HG03025 (cell line): ENCODE measurements at regions not wholly inside any gene's neighbourhood (a gene's known extent, or its start where the extent isn't known, plus 50 kb on each side); places are given as distances from the start of the nearest gene placed in this dataset.

Source experiments
- ATAC-seq: cut with Tn5 transposase; IDR thresholded peaks from one replicate; pipeline ENCODE4 v1.9.1; 2021; ENCODE audit warnings: mild to moderate bottlenecking, moderate library complexity; ENCODE audit not compliant: unreplicated experiment, low FRiP score

DNA sequence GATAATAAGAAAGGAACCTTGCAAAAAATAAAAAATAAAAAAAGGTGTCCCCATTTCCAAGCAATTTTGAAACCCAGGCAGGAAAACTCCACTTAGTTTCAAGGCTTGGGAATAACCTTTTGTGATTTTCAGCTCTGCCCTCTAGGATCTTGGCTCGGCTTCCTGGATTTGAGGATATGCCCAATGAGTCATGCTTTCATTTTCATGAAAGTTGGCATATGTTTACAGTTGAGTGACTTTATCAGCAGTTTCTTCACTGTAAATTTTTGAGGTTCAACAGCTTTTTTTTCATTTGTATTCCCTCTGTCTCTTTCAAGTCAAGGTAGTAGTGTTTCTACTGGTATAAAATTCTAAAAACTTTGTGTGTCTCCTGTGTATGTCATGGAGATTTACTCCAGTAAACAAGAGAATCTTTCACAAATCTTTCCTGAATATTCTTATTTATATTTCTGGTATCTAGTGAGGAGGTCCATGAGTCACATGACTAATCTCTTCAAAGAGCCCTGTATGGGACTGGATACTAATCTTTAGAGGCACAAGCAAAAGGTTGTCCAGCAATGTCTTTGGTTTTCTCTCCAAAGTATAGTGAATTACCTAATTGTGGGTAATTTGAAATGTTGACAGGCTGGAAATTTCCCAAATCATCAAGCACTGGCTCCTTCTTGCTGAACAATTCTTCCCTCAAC is 335.3 kb downstream of the BRINP2 start:
- no peak for ATAC-seq

DNA sequence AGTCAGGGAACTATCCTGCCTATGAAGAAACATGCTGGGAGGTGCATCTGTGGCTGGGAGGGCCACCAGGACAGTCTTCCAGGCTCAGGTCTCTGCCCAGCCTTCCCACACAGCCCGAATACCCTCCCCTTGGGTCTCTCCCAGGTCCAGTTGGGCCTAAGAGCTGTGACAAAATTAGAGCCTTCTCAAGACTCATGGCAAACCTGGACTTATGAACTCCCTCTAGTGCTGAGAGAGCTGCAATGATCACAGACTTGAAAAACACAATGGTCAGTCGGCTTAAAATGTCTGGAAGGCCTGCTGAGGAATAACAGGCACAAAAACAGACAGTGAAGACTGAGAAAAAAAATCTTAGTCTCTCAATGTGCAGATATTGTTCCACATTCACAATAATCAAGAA is 325.1 kb downstream of the BRINP2 start:
- no peak for ATAC-seq

DNA sequence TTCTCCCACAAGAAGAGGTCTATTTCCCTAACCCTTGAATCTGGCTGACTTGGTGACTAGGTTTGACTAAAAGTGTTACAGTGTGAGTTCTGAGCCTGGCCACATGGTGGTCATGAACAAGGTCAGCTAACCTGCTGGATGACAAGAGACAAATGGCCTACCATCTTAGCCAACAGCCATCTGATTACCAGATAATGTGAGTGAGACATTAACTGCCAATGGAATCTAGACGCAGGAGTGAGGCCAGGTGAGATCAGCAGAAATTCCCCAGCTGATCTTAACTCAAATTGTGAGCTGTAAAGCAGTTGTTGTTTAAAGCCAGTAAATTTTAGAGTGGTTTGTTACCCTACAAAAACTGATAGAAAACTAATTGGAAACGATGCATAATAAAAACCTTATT is 320.0 kb downstream of the BRINP2 start:
- ATAC-seq, result no peak

DNA sequence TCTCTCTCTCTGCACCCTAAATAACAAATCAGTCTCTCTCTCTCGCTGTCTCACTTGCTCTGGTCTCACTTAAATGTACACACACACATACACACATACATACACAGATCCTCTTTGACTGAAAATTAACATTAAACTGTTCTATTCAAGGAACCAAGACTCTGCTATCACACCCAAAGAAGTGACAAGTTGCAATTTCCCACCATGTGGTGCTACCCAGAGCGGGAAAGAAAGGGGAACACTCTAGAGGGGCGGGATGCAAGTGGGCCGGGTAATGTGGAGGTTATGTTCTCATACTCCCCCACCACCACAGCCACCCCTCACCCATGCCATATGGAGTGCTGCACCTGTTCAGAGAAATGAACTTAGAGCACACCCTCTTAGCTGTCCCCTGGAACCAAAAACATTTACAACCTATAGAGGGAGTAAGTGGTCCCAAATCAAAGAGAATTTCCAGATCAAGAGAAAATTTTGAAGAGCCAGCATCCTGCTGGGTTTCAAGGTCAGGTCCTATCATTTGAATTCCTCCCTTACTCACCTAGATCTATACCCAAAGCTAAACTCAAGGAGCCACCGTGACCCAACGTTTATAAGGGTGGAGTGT is 319.4 kb downstream of the BRINP2 start:
- ATAC-seq, result no peak

DNA sequence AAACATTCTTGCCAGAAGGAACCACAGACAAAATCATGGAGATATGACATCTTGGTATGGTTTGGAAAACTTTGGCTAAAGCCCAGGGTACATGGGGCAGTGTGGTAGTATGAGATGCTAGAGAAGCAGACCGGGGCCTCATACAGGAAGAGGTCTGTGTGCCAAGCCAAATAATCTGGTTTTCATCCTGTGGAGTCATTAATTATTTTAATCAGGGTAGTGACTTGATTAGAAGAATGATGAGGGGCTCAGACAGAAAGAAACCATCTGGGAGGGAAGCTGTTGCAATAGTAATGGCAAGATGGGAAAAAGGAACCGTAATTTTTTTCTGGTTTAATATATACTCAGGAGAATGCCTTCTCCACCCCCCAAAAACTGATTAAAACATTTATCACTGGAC is 318.0 kb downstream of the BRINP2 start:
- ATAC-seq, result no peak

DNA sequence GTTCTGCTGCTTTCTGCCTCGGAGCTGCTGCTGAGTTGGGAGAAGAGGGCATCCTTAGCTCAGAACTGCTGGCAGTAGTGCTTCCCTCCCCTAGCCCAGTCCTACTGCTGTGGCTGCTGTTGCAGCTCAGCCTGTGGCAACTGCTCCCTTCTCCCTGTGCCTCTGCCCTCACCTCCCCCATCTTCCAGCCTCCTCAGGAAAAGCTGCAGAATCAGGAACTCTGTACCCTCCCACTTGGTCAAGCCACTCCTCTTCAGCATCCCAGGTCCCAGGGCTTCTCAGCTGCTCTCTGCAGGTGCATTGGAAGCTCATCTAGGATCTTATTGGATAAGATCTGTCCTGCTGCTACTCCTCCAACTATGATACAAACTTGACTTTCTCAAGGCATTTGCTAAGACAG is 316.7 kb downstream of the BRINP2 start:
- ATAC-seq, result no peak

DNA sequence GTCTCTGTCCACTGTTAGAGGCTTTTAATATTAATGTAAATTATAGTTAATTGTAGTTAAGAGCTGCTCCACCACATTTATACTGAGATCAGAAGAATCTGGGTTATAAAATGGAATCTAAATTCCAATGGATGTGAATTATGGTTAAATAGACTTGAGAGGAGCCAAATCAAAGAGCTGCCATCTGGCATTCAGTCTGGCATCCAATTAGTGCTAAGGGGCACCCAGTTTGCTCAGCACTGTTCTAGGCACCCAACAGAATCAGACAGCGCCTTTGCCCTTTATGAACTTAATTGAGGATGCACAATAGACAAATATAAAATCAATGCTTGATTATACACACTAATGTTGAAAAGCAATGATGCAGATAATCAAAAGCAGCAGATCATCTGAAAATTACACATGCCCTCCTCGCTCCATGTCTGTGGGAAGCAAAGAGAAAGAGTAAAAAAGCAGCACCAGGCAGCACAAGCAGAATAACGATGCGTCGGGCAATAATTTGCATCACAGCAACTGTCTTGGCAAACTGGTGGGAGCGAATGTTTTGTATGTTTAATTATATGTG is 310.1 kb downstream of the BRINP2 start:
- ATAC-seq, result no peak

DNA sequence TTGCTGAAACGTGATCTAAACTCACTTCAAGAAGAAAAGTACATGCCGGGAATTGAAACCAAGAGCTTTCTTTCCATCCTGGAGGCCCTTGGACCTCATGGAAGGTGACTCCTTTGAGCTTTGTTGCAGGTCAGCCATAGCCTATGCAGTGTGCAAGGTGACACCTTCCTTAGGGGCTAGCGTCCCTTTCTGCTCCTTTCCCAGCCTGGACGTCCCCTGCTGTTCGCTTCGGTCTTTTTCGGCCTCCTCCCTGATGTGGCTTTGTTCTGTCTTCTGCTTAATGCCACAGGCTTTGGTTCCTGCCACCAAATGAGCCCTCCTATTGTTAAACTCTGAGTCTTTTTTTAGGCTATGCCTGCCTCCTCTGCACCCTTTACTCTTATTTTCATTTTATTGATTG is 308.8 kb downstream of the BRINP2 start:
- no peak for ATAC-seq

DNA sequence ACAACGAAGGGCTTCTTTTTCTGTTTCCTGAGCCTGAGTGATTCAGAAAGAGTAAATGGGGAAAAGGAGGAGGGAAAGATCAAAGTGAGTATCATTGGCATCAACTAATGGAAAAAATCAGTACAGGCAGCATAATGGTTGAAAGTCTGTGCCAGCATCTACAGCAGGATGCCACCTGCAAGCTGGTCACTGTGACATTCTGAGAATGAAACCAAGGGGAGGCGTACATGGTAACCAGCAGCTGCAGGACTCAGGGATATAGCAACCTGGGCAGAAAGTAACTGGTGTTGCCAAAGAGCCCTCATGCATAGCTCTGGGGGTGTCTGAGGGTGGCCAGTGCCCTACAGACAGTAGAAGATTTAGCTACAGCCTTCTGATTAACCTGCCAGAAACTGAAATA is 305.9 kb downstream of the BRINP2 start:
- ATAC-seq, result no peak

DNA sequence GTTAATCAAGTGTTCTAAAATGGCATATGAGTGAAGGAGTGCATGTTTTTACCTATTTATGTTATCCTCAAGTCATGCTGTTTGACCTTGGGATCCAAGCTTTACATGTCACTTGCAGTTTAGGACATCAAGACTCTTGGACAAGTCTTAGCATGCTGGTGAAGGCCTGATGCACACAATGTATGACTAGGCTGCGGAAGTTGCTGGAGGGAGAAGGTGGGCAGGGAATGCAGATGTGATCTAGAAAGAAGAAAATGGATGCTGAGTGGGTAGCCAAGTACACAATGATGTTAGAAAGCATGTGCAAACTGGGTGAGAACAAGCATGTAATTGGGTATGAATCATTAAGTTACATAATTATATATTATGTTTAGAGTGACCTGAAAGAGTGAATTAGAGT is 301.8 kb downstream of the BRINP2 start:
- ATAC-seq, result no peak

DNA sequence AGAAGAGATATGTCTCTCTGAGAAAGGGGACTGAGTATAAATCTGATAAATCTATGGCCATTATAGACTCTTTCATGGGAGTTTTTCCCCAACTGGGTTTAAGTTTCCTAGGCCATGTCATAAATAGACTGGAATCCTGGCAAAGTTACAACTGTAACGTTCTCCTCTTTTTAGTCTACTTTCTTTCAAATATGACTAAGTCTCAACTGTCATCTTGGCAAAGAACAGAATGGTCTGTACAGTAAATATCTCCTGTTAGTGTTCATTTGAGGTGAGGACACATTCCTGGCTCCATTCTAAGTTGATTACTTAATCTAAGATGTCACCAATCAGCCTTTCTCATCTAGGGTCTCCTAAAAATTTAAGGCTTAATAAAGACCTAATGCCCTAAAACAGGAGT is 300.5 kb downstream of the BRINP2 start:
- no peak for ATAC-seq

DNA sequence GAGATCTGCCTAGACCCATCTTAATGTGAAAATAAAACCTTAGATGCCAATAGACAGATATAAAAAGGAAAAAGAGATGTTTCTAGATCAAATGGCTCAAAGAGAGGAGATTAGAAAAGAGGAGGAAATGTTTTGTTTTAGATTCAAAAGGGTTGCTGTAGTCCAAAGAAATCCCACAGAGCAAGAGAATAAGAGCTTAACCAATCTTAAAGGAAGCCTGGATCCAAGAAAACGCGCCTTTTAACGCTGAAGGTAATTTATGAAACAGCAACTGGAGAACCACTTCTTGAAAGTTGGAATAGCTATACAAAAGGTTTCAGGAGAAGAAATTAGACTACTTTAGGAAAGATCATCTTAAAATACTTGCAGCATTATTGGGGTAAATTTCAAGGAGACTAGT is 298.8 kb downstream of the BRINP2 start:
- no peak for ATAC-seq

DNA sequence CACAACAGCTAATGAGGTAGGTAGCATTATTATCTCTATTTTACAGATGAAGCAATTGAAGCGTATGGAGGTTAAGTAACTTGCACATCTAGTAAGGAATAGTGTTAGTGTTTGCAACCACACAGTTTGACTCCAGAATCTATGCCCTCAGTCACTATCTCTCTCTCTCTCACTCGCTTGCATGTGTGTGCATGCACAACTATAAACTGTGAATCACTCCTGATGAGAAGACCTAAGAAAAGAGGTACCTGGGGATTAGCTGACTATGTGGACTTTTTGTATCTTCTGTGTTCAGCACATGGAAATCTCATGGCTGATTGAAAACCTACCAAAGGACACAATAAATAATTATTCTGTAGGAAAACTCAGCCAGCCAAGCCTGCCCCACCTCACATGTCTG is 295.5 kb downstream of the BRINP2 start:
- ATAC-seq, result no peak

DNA sequence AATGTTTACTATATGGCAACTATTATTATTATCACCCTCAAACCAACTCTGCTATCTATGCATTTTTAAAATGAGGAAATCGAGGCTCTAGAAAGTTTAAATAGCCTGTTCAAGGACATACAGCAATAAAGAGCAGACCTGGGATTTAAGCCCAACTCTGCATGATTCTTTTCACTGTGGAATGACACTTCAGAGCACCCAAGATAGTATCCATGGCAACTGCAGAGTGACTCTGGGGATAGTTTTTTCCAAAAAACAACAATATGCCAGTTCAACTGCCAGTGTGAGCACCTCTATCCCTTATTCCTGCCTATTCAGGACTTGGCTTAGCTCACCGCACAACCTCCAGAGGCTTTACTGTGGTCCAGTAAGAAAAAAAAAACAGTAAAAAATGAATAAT is 293.9 kb downstream of the BRINP2 start:
- ATAC-seq, result no peak

DNA sequence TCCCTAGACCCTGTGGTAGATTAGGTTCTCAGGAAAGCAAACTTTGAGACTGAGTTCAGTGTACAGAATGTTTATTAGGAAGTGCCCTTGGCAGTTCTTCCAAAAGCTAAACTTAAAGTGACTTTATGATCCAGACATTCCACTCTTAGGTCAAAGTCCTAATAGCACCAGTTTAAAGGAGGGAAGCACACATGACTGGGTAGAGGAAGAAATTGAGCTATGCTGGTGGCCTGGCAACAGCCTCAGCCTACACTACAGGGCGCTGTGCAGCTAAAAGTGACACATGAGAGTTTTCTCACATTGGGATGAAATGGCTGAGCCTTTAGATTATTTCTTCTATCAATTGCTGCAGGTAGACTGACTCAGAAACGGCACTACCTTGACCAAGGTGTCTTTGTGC is 280.4 kb downstream of the BRINP2 start:
- no peak for ATAC-seq

DNA sequence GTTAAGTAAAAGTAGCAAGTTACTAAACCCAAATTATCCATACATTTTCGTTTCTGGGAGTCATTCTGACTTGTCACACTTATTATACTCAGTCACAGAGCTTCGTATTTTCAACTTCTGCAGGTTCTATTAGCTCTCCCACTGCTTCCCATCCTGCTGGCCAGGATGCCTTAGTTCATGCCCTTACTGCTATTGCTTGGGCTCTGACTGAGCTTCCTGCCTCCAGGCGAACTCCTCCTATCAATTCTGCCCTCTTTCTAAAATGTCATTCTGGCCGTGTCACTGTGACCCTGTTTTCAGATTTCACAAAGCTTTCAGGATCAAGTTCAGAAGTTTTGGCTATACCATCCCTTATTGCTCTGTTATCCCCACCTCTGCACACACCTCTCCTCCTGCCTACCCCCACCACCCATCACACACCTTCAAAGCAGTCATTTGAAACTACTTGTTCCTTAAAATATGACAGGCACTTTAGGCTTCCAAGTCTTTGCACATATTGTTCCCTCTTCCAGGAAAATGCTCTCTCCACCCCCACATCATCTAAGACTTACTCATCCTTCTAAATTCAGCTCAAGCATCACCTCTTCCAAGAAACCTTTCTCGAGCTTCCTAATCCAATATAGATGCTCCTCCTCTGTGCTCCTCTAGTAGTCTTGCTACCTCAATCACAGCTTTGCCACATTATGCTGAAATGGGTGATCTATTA is 278.0 kb downstream of the BRINP2 start:
- ATAC-seq, result no peak

DNA sequence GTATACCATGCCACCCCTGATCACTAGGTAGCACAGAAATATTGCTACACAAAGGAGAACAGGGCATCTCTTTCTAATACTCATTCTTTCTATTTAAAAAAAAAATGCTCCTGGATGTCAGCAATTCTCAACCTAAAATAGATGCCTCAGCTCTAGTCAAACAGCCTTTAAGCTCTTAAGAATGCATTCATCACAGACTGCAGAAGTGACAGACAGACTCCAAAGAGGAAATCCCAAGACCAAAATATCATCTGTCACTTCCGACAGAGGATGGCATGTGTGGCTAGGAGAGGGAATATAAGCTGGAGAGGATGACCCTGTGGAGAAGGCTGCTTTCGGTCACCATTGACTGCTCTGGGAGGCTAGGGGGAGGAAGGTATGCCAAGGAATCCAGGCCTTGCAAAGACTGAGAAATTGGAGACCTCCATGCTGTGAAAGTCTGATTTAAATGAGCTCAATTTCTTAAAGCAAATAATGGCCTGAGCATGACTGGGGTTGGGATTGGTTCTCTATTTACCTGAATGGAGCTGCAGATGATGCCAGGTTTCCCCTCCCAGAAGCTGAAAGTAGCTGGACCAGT is 277.4 kb downstream of the BRINP2 start:
- no peak for ATAC-seq

DNA sequence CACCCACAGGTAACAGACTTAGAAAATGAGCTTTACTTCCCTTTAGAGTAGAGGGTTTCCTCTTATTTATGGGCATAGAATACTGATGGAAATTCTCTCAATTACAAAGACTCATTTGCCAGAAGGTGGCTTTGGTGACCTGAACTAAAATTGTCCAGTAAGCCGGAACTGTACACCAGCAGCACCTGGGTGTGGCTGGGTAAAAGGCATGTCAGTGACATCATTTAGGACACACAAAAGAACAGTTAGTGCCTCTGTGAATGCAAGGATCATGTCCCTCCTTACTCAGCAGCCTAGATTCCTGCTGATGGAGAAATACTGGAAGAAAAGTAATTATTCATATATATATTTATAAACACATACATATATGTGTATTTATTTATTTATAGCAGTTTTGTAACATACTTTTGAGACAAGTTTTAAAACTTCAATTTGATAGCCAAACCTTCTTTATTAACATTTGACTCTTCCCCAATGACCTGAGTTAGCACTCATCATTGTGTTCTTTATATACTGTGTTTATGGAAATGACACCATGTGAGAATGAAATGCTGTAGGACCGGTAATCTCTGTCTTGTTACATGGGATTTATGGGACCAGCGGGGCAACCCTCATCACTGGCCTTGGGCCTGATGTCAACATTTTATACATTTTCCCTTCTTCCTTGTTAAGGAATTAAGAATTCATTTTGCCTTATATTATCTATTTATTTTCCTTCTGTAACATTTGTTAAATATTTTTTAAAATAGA is 274.4 kb downstream of the BRINP2 start:
- ATAC-seq, result no peak

DNA sequence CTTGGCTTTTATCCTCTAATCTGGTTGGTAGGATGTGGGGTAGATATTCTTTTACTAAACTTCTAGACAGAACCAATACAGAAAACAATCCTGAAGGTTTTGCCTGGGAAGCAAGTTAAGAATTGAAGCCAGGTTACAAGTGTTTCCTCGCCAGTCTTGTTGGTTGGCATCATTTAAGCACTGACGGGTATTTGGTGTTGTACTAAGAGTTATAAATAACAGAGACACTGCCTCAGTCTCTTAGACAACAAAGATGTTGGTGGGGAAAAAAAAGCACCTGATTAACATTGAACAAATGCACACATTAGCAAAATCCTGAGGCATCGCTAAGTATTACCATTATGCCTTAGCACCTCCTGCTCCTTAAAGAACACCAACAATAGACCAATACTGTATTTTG is 272.2 kb downstream of the BRINP2 start:
- ATAC-seq, result no peak

DNA sequence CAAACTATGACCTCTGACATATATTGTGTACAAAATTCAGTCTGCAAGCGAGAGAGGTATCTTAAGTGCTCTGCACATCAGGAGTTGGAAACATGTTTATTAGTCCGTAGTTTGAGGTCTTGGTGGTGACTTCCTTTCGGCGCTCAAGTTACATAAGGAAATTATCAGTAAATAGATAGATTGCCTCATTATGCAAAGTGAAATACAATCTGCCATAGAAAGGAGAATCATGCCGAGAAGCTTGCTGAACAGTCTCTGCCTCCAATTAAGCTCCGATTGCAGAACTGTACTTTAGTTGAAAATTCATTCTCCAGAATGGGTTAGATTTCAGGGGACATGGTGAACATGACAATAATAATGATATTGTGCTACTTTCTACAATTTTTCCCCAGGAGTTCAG is 271.8 kb downstream of the BRINP2 start:
- no peak for ATAC-seq

DNA sequence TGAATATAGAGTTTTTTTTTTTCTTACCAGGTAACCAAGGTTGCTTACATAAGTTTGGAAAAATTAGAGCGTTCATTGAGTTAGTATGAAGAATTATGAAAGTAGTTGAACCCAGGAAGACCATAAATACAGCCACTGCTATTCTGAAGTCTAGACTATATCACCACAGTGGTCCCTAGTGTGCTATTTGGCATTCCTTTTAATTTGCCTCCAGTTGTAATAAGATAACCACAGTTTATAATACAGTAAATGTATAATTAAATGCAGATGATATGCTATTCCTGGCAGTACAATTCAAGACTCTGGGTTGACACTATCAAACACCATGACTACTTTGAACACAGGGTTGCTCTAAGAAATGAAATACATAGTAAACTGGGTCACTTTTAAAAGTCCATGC is 270.5 kb downstream of the BRINP2 start:
- no peak for ATAC-seq
